GM12874 (cell line): ENCODE measurements at regions not wholly inside any gene's neighbourhood (a gene's known extent, or its start where the extent isn't known, plus 50 kb on each side); places are given as distances from the start of the nearest gene placed in this dataset.

Experiments used
- TF ChIP-seq, protein P1 (sequence below): IDR thresholded peaks from 2 replicates; pipeline ENCODE4 v1.5.1; 2011; ENCODE audit warnings: low read depth, mild to moderate bottlenecking, control low read depth, low read length, moderate library complexity; ENCODE audit not compliant: insufficient read depth

DNA sequence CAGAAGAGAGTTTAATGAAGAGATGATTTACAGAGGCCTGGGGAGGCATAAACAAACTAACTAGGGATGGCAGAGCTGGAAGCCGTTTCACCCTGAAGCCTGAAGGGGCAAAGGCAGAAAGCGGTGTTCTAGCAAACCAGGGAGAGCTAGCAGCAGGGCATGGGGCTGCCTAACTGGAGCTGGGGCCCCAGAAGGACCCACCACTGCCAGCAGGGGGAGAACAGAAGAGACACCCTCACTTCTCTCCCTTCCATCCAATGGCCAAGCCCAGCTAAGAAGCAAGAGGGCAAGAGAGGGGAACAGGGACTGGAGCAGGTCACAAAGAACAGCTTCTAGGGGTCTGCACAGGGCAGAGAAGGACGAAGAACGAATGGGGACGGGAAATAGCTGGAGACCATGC, 195.5 kb downstream of the KATNAL1 start:
- TF ChIP-seq, protein P1, sequence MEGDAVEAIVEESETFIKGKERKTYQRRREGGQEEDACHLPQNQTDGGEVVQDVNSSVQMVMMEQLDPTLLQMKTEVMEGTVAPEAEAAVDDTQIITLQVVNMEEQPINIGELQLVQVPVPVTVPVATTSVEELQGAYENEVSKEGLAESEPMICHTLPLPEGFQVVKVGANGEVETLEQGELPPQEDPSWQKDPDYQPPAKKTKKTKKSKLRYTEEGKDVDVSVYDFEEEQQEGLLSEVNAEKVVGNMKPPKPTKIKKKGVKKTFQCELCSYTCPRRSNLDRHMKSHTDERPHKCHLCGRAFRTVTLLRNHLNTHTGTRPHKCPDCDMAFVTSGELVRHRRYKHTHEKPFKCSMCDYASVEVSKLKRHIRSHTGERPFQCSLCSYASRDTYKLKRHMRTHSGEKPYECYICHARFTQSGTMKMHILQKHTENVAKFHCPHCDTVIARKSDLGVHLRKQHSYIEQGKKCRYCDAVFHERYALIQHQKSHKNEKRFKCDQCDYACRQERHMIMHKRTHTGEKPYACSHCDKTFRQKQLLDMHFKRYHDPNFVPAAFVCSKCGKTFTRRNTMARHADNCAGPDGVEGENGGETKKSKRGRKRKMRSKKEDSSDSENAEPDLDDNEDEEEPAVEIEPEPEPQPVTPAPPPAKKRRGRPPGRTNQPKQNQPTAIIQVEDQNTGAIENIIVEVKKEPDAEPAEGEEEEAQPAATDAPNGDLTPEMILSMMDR, result peak; percentile 20; the same call in 1 of the 2 replicates

GRCh38 chr13:30110301-30111070, 196.9 kb downstream of the KATNAL1 start:
- TF ChIP-seq, protein P1, result no peak

GRCh38 chr13:30109471-30110135, 197.7 kb downstream of the KATNAL1 start:
- TF ChIP-seq, protein P1, result no peak

- TF ChIP-seq, protein P1, result no peak
Observed at GRCh38 chr13:30108913-30109237, 198.5 kb downstream of the KATNAL1 start.

DNA sequence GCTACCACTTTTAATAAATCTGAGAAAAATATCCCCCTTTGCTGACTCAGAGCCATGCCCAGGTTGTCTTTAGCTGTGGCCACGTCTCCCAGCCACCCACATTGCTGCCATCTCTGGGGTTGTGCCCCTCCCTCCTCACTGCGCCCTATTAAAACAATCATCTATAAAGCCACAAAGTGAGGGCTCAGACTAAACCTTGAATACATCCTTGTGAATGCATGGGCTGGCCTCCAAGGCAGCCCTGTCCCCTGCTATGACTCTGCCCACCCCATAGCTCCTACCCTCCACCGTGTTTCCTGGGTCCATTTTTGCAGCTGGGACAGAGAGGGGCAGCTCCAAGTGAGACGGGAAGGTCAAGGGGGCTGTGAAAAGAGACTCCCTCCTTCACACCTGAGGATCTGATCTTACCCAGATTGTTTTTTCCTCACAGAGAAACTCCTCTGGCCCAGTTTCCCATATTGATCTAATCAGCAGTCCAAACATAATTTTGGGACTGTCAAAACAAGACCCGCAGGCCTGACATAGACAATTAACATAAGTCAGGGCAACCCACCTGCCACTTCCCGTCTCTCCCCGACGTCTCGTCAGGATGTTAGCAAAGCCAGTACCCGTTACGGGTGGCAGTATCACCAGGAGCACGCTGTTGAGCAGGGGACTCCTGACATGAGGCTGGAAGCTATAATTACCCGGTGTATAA, 199.0 kb downstream of the KATNAL1 start:
- TF ChIP-seq, protein P1, result no peak

DNA sequence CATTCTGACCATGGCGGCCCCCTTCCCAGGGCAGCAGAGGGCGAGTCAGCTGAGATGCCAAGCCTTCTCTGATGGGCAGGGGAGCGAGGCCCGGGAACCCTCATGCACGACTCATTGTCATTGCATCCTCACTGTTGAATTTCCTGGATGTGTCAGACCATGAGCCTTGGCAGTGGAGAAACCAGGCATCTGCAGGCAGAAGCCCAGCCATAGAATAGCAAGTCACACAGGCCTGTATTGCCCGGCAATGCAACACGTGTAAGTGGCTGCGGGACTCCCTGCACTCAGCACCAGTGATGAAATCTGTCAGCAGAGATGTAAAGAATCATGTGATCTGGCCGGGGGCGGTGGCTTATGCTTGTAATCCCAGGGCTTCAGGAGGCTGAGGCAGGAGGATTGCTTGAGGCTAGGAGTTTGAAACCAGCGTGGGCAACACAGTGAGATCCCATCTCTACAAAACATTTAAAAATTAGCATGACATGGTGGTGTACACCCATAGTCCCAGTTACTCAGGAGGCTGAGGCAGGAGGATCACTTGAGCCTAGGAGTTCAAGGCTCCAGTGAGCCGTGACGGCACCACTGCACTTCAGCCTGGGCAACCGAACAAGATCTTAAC, 199.7 kb downstream of the KATNAL1 start:
- TF ChIP-seq, protein P1, result no peak

- TF ChIP-seq, protein P1, result no peak
Observed at GRCh38 chr13:30107121-30107520, 200.2 kb downstream of the KATNAL1 start.
